VCaP (cell line): ENCODE measurements at regions not wholly inside any gene's neighbourhood (a gene's known extent, or its start where the extent isn't known, plus 50 kb on each side); places are given as distances from the start of the nearest gene placed in this dataset.
"Not testable (repeated sequence)": the region's sequence is repeated elsewhere in the genome, so short reads cannot be mapped to it uniquely, and the experiment has no call there.

Experiments used
- H3K27ac ChIP-seq: fragments of 450-650 bp; 2 replicates; pipeline ENCODE4 v1.5.1; 2017
- TF ChIP-seq, protein P1 (sequence below): fragments of 450-650 bp; conservative IDR thresholded peaks from 2 replicates; pipeline ENCODE4 v1.5.1; 2017; ENCODE audit warnings: mild to moderate bottlenecking, moderate library complexity

- H3K27ac ChIP-seq: peak overlapping the region; percentile 55
- TF ChIP-seq, protein P1, sequence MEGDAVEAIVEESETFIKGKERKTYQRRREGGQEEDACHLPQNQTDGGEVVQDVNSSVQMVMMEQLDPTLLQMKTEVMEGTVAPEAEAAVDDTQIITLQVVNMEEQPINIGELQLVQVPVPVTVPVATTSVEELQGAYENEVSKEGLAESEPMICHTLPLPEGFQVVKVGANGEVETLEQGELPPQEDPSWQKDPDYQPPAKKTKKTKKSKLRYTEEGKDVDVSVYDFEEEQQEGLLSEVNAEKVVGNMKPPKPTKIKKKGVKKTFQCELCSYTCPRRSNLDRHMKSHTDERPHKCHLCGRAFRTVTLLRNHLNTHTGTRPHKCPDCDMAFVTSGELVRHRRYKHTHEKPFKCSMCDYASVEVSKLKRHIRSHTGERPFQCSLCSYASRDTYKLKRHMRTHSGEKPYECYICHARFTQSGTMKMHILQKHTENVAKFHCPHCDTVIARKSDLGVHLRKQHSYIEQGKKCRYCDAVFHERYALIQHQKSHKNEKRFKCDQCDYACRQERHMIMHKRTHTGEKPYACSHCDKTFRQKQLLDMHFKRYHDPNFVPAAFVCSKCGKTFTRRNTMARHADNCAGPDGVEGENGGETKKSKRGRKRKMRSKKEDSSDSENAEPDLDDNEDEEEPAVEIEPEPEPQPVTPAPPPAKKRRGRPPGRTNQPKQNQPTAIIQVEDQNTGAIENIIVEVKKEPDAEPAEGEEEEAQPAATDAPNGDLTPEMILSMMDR: peak; percentile 30; the same call in 1 of the 2 replicates
These were observed 110.8 kb downstream of the TDRD15 start for GRCh38 chr2:21234464-21235120.

DNA sequence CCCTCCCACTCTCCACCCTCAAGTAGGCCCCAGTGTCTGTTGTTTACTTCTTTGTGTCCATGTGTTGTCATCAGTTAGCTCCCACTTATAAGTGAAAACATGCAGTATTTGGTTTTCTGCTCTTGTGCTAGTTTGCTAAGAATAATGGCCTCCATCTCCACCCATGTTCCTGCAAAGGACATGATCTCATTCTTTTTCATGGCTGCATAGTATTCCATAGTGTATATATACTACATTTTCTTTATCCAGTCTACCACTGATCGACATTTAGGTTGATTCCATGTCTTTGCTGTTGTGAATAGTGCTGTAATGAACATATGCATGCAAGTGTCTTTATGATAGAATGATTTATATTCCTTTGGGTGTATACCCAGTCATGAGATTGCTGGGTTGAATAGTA lies 116.0 kb downstream of the TDRD15 start:
- H3K27ac ChIP-seq: not testable (repeated sequence)

GRCh38 chr2:21244161-21244560 lies 120.4 kb downstream of the TDRD15 start:
- no peak overlapping the region for H3K27ac ChIP-seq
- TF ChIP-seq, protein P1: no peak

DNA sequence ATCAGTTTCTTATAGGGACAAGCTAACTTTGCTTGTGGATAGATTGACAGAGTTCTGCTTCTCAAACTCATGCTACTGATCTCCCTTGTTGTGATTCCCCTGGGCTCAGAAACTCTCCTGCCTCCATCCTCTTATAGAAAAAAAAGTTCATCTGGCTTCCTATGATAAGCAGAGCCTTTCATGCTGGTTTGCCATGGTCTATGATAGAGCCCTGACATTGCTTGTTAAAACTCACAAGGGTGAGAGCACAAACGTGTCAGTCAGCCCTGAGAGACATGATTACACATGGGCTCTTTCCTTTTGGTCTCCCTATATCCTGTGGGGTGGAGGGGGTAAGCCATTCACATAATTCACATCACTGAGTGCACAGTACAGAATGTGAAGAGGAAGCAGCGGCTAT lies 121.8 kb downstream of the TDRD15 start:
- TF ChIP-seq, protein P1: no peak
- H3K27ac ChIP-seq: no peak overlapping the region

- TF ChIP-seq, protein P1: no peak
- no peak overlapping the region for H3K27ac ChIP-seq
These were observed 125.6 kb downstream of the TDRD15 start for GRCh38 chr2:21249367-21249766.

- TF ChIP-seq, protein P1: no peak
- no peak overlapping the region for H3K27ac ChIP-seq
These were observed 126.9 kb downstream of the TDRD15 start for GRCh38 chr2:21250673-21251072.

GRCh38 chr2:21251216-21251980 lies 127.6 kb downstream of the TDRD15 start:
- TF ChIP-seq, protein P1: no peak
- peak overlapping the region; percentile 13; the same call in 1 of the 2 replicates for H3K27ac ChIP-seq
